HEK293T (cell line): ENCODE measurements at regions not wholly inside any gene's neighbourhood (a gene's known extent, or its start where the extent isn't known, plus 50 kb on each side); places are given as distances from the start of the nearest gene placed in this dataset.

Experiments used
- ARNT ChIP-seq: fragments of 450-650 bp; IDR thresholded peaks from 2 replicates; pipeline ENCODE4 v1.6.1; 2017; ENCODE audit warnings: mild to moderate bottlenecking
- BHLHE40 ChIP-seq: fragments of 450-650 bp; IDR thresholded peaks from 2 replicates; pipeline ENCODE4 v1.6.1; 2016; ENCODE audit warnings: mild to moderate bottlenecking, moderate library complexity, borderline replicate concordance
- CTBP1 ChIP-seq: fragments of 450-650 bp; IDR thresholded peaks from 2 replicates; pipeline ENCODE4 v1.6.1; 2016; ENCODE audit warnings: borderline replicate concordance
- ELF4 ChIP-seq: fragments of 450-650 bp; IDR thresholded peaks from 2 replicates; pipeline ENCODE4 v1.6.1; 2017; ENCODE audit warnings: antibody characterized with exemption
- FOXA1 ChIP-seq: fragments of 450-650 bp; IDR thresholded peaks from 2 replicates; pipeline ENCODE4 v1.6.1; 2016; ENCODE audit warnings: mild to moderate bottlenecking
- FOXK2 ChIP-seq: fragments of 450-650 bp; IDR thresholded peaks from 2 replicates; pipeline ENCODE4 v1.6.1; 2016; ENCODE audit warnings: mild to moderate bottlenecking
- FOXM1 ChIP-seq: fragments of 450-650 bp; IDR thresholded peaks from 2 replicates; pipeline ENCODE4 v1.6.1; 2017; ENCODE audit warnings: mild to moderate bottlenecking, borderline replicate concordance
- HDGF ChIP-seq: fragments of 450-650 bp; IDR thresholded peaks from 2 replicates; pipeline ENCODE4 v1.6.1; 2017; ENCODE audit warnings: antibody characterized with exemption, borderline replicate concordance
- L3MBTL2 ChIP-seq: fragments of 450-650 bp; conservative IDR thresholded peaks from 2 replicates; pipeline ENCODE4 v1.6.1; 2016; ENCODE audit warnings: mild to moderate bottlenecking
- SP1 ChIP-seq: fragments of 450-650 bp; IDR thresholded peaks from 2 replicates; pipeline ENCODE4 v1.6.1; 2017
- TARDBP ChIP-seq: fragments of 450-650 bp; IDR thresholded peaks from 2 replicates; pipeline ENCODE4 v1.6.1; 2016
- ZNF384 ChIP-seq: fragments of 450-650 bp; IDR thresholded peaks from 2 replicates; pipeline ENCODE4 v1.6.1; 2016

GRCh38 chr9:118527261-118527660 is 823.1 kb downstream of the TLR4 start:
- TF ChIP-seq FOXK2 = no peak
- no peak for TF ChIP-seq TARDBP
- TF ChIP-seq ELF4 = no peak
- no peak for TF ChIP-seq SP1
- TF ChIP-seq L3MBTL2 = no peak
- no peak for TF ChIP-seq HDGF
- TF ChIP-seq CTBP1 = no peak
- no peak for TF ChIP-seq BHLHE40
- no peak for TF ChIP-seq ARNT
- no peak for TF ChIP-seq FOXM1
- no peak for TF ChIP-seq FOXA1
- TF ChIP-seq ZNF384 = no peak
